ENCODE measurements at regions not wholly inside any gene's neighbourhood (a gene's known extent, or its start where the extent isn't known, plus 50 kb on each side); places are given as distances from the start of the nearest gene placed in this dataset.

DNA sequence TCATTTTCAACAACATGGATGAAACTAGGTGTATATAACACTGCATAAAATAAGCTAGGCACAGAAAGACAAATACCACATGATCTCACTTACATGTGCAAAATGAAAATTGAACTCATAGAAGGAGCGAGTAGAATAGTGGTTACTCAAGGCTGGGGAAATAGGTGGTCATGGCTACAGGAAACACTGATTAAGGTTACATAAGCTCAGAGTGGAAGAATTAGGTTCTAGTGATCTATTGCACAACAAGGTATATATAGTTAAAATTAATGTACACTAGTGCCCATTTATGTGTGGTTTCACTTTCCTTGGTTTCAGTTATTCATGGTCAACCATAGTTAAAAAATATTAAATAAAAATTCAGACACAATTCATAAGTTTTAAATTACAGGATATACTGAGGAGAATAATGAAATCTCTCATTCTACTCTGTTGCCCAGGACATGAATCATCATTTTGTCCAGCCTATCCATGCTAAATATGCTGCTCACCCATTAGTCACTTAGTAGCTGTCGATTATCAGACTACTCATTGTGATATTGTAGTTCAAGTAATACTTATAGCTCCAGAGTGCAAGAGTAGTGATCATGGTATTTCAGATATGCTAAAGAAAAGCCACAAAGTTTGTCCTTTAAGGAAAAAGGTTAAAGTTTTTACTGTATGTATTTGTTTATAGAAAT, 1530.9 kb upstream of the LRRTM1 start:
- TF ChIP-seq, protein P1, sequence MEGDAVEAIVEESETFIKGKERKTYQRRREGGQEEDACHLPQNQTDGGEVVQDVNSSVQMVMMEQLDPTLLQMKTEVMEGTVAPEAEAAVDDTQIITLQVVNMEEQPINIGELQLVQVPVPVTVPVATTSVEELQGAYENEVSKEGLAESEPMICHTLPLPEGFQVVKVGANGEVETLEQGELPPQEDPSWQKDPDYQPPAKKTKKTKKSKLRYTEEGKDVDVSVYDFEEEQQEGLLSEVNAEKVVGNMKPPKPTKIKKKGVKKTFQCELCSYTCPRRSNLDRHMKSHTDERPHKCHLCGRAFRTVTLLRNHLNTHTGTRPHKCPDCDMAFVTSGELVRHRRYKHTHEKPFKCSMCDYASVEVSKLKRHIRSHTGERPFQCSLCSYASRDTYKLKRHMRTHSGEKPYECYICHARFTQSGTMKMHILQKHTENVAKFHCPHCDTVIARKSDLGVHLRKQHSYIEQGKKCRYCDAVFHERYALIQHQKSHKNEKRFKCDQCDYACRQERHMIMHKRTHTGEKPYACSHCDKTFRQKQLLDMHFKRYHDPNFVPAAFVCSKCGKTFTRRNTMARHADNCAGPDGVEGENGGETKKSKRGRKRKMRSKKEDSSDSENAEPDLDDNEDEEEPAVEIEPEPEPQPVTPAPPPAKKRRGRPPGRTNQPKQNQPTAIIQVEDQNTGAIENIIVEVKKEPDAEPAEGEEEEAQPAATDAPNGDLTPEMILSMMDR (conservative IDR thresholded peaks at IDR 0.05; ENCODE audit: low read length), result no peak
- TF ChIP-seq EZH2phosphoT487 (IDR thresholded peaks at IDR 0.05; ENCODE audit: borderline replicate concordance), result no peak

Data from Loucy (cell line).